ENCODE measurements at regions not wholly inside any gene's neighbourhood (a gene's known extent, or its start where the extent isn't known, plus 50 kb on each side); places are given as distances from the start of the nearest gene placed in this dataset.
"Not testable (repeated sequence)": the region's sequence is repeated elsewhere in the genome, so short reads cannot be mapped to it uniquely, and the experiment has no call there.

- DNase-seq, result no peak
These were observed 232.9 kb downstream of the ZIC5 start for GRCh38 chr13:99738626-99739025.

GRCh38 chr13:99737481-99738245 is 233.9 kb downstream of the ZIC5 start:
- DNase-seq, result no peak

- DNase-seq, result no peak
These were observed 235.0 kb downstream of the ZIC5 start for GRCh38 chr13:99736541-99736940.

GRCh38 chr13:99734013-99734693 is 232.9 kb downstream of the TM9SF2 start:
- no peak for DNase-seq

GRCh38 chr13:99733346-99733745 is 232.1 kb downstream of the TM9SF2 start:
- DNase-seq, result no peak

- no peak for DNase-seq
These were observed 230.5 kb downstream of the TM9SF2 start for GRCh38 chr13:99731747-99732146.

GRCh38 chr13:99730403-99730802 is 229.1 kb downstream of the TM9SF2 start:
- no peak for DNase-seq

GRCh38 chr13:99729745-99730144 is 228.5 kb downstream of the TM9SF2 start:
- no peak for DNase-seq

- DNase-seq, result not testable (repeated sequence)
These were observed 226.4 kb downstream of the TM9SF2 start for GRCh38 chr13:99727651-99728050.

GRCh38 chr13:99726282-99726894 is 225.1 kb downstream of the TM9SF2 start:
- DNase-seq, result no peak

- DNase-seq, result no peak
These were observed 224.4 kb downstream of the TM9SF2 start for GRCh38 chr13:99725644-99726043.

- no peak for DNase-seq
These were observed 223.6 kb downstream of the TM9SF2 start for GRCh38 chr13:99724633-99725517.

GRCh38 chr13:99723878-99724277 is 222.6 kb downstream of the TM9SF2 start:
- DNase-seq, result no peak

- DNase-seq, result no peak
These were observed 221.7 kb downstream of the TM9SF2 start for GRCh38 chr13:99722931-99723330.

- DNase-seq, result no peak
These were observed 221.1 kb downstream of the TM9SF2 start for GRCh38 chr13:99722338-99722818.

GRCh38 chr13:99721606-99722337 is 220.5 kb downstream of the TM9SF2 start:
- no peak for DNase-seq

GRCh38 chr13:99717959-99718674 is 216.8 kb downstream of the TM9SF2 start:
- no peak for DNase-seq

GRCh38 chr13:99709134-99709533 is 207.9 kb downstream of the TM9SF2 start:
- DNase-seq, result no peak

GRCh38 chr13:99704390-99704789 is 203.1 kb downstream of the TM9SF2 start:
- DNase-seq, result no peak

- no peak for DNase-seq
These were observed 202.6 kb downstream of the TM9SF2 start for GRCh38 chr13:99703908-99704307.

Data from right lung (tissue), 2 donors.